ES-I3 (cell line): ENCODE measurements at regions not wholly inside any gene's neighbourhood (a gene's known extent, or its start where the extent isn't known, plus 50 kb on each side); places are given as distances from the start of the nearest gene placed in this dataset.
A peak's percentile ranks its signal among the peaks of the same experiment; 100 is the strongest.
"Not testable (repeated sequence)": the region's sequence is repeated elsewhere in the genome, so short reads cannot be mapped to it uniquely, and the experiment has no call there.

ENCODE experiments used
- H3K36me3 ChIP-seq: 2 replicates; pipeline ENCODE4 v1.6.1; 2013; ENCODE audit warnings: mild to moderate bottlenecking, low read length, control low read depth, moderate library complexity; ENCODE audit not compliant: insufficient read depth
- H3K4me1 ChIP-seq: 2 replicates; pipeline ENCODE4 v1.6.1; 2013; ENCODE audit warnings: mild to moderate bottlenecking, control low read depth, low read length; ENCODE audit not compliant: insufficient read depth
- H3K9ac ChIP-seq: 2 replicates; pipeline ENCODE4 v1.6.1; 2013; ENCODE audit warnings: low read depth, mild to moderate bottlenecking, low read length, moderate library complexity
- H3K9me3 ChIP-seq: 2 replicates; pipeline ENCODE4 v1.6.1; 2013; ENCODE audit warnings: mild to moderate bottlenecking, low read length, moderate library complexity; ENCODE audit not compliant: control insufficient read depth, insufficient read depth

GRCh38 chr2:104945121-104945520 lies 91.2 kb downstream of the POU3F3 start:
- Histone ChIP-seq H3K4me1 (no peaks in the 10 kb centered on the region), H3K36me3 (no peaks in the 10 kb centered on the region), H3K9ac (no peak overlapping the region), H3K9me3 (no peaks in the 10 kb centered on the region)

GRCh38 chr2:104945866-104946265 lies 92.0 kb downstream of the POU3F3 start:
- Histone ChIP-seq H3K4me1 (no peaks in the 10 kb centered on the region), H3K9ac (no peak overlapping the region), H3K9me3 (no peaks in the 10 kb centered on the region), H3K36me3 (no peaks in the 10 kb centered on the region)

- H3K36me3 ChIP-seq, H3K9ac ChIP-seq, H3K9me3 ChIP-seq, H3K4me1 ChIP-seq: not testable (repeated sequence)
Observed at GRCh38 chr2:104947456-104947855, 90.4 kb upstream of the MRPS9 start.

GRCh38 chr2:104952976-104953375 lies 84.9 kb upstream of the MRPS9 start:
- no peaks in the 10 kb centered on the region for H3K4me1 ChIP-seq
- H3K36me3 ChIP-seq: no peaks in the 10 kb centered on the region
- no peak overlapping the region for H3K9ac ChIP-seq
- H3K9me3 ChIP-seq: no peaks in the 10 kb centered on the region

GRCh38 chr2:104965900-104966299 lies 72.0 kb upstream of the MRPS9 start:
- peaks cover 9% of the 10 kb centered on the region for H3K4me1 ChIP-seq
- H3K9ac ChIP-seq: no peak overlapping the region
- peaks cover 6% of the 10 kb centered on the region; the same call in 1 of the 2 replicates for H3K9me3 ChIP-seq
- no peaks in the 10 kb centered on the region for H3K36me3 ChIP-seq

GRCh38 chr2:104969564-104969963 lies 68.3 kb upstream of the MRPS9 start:
- Histone ChIP-seq H3K9me3 (peaks cover 4% of the 10 kb centered on the region; the same call in 1 of the 2 replicates), H3K9ac (no peak overlapping the region), H3K36me3 (no peaks in the 10 kb centered on the region)

GRCh38 chr2:104975371-104975770 lies 62.5 kb upstream of the MRPS9 start:
- Histone ChIP-seq H3K9ac (no peak overlapping the region), H3K4me1 (no peaks in the 10 kb centered on the region)

More at GRCh38 chr2:104969564-104969963, 68.3 kb upstream of the MRPS9 start:
- H3K4me1 ChIP-seq: peaks cover 9% of the 10 kb centered on the region

GRCh38 chr2:104975851-104976250 lies 62.0 kb upstream of the MRPS9 start:
- H3K36me3 ChIP-seq: no peaks in the 10 kb centered on the region
- no peaks in the 10 kb centered on the region for H3K9me3 ChIP-seq

More at GRCh38 chr2:104975371-104975770, 62.5 kb upstream of the MRPS9 start:
- Histone ChIP-seq H3K36me3 (no peaks in the 10 kb centered on the region), H3K9me3 (no peaks in the 10 kb centered on the region)

GRCh38 chr2:104976603-104977120 lies 61.2 kb upstream of the MRPS9 start:
- H3K4me1 ChIP-seq: no peaks in the 10 kb centered on the region
- H3K9me3 ChIP-seq: no peaks in the 10 kb centered on the region
- H3K9ac ChIP-seq: peak overlapping the region; percentile 11; the same call in 1 of the 2 replicates
- no peaks in the 10 kb centered on the region for H3K36me3 ChIP-seq

More at GRCh38 chr2:104975851-104976250, 62.0 kb upstream of the MRPS9 start:
- H3K4me1 ChIP-seq: no peaks in the 10 kb centered on the region
- no peak overlapping the region for H3K9ac ChIP-seq

GRCh38 chr2:104977958-104978357 lies 59.9 kb upstream of the MRPS9 start:
- Histone ChIP-seq H3K4me1 (no peaks in the 10 kb centered on the region), H3K9me3 (no peaks in the 10 kb centered on the region), H3K9ac (no peak overlapping the region), H3K36me3 (no peaks in the 10 kb centered on the region)

- H3K4me1 ChIP-seq, H3K9me3 ChIP-seq, H3K36me3 ChIP-seq, H3K9ac ChIP-seq: not testable (repeated sequence)
Observed at GRCh38 chr2:104979786-104980185, 58.1 kb upstream of the MRPS9 start.

- Histone ChIP-seq H3K36me3 (no peaks in the 10 kb centered on the region), H3K4me1 (no peaks in the 10 kb centered on the region), H3K9ac (no peak overlapping the region), H3K9me3 (no peaks in the 10 kb centered on the region)
Observed at GRCh38 chr2:104982111-104982510, 55.8 kb upstream of the MRPS9 start.
